CD4-positive, alpha-beta T cell treated with Interleukin-17A for 1 hour (primary cell): ENCODE measurements at regions not wholly inside any gene's neighbourhood (a gene's known extent, or its start where the extent isn't known, plus 50 kb on each side); places are given as distances from the start of the nearest gene placed in this dataset.
"Not testable (repeated sequence)": the region's sequence is repeated elsewhere in the genome, so short reads cannot be mapped to it uniquely, and the experiment has no call there.

ENCODE experiments used
- DNase-seq: peaks from one replicate; pipeline ENCODE4 v3.0.0-alpha.2; 2020

DNA sequence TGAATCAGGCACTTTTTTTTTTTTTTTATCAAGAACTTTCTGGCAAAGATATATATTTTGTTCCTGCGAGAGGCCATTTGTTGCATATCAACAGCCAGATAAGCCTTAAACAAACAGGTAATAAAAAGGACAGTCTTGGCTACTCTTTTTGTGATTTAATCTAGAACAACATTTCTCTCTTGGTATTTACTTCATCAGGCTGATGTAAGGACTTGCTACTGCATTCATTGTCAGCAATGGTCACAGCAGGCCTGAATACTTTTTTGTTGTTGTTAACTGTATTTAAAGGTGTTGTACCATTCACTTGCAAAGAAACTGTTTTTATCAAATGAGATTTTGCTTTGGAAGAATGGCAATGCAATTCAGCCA, 683.8 kb downstream of the IRS1 start:
- no peak for DNase-seq

DNA sequence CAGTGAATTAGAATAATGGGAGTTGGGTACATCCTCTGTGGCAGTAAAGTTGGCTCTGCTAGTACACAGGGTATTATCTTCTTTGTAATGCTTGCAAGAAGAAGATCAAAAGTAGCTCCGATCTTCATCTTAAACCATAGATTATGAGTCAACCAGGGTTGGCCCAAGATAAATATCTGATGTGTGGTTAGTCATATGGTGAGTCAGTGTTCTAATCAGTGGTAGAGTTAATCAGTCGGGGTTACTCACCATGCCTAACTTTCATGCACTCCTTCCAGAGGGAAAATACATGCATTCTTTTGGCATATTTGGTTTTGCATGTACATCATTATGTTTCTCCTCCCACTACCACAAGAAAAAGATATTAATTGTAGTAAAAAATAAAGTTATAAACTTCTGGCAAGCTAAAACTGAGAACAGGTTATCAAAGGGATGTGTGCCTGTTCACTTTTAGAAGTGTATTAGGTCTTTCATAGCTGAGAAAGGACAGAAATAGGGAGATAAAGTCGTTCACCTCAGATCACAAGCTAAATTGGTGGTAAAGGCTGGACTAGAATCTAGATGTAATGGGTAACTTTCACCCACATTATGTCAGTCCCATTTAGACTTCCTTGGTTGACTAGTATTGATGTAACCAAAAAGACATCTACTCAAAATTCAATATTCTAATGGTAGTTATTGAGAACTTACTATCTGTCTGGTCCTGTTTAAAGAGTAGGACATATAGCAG, 684.4 kb downstream of the IRS1 start:
- no peak for DNase-seq

DNA sequence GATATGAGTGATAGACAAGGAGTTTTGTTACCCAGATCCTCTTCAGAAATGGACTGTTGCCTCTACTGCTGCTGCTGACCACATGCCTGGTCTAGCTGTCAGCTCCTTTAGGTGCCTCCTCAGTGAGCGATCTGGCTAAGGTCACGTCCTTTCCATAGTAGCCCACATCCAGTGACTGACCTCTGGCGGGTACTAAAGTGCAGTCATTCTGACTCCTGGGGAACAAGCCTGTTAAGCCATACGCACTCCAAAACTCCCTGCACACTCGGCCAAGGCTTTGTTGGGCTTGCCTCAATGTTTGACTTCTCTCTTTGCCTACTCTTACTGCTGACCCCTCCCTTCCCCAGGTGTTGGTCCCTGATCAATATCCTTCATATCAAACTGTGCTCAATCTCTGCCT, 685.2 kb downstream of the IRS1 start:
- DNase-seq, result no peak

DNA sequence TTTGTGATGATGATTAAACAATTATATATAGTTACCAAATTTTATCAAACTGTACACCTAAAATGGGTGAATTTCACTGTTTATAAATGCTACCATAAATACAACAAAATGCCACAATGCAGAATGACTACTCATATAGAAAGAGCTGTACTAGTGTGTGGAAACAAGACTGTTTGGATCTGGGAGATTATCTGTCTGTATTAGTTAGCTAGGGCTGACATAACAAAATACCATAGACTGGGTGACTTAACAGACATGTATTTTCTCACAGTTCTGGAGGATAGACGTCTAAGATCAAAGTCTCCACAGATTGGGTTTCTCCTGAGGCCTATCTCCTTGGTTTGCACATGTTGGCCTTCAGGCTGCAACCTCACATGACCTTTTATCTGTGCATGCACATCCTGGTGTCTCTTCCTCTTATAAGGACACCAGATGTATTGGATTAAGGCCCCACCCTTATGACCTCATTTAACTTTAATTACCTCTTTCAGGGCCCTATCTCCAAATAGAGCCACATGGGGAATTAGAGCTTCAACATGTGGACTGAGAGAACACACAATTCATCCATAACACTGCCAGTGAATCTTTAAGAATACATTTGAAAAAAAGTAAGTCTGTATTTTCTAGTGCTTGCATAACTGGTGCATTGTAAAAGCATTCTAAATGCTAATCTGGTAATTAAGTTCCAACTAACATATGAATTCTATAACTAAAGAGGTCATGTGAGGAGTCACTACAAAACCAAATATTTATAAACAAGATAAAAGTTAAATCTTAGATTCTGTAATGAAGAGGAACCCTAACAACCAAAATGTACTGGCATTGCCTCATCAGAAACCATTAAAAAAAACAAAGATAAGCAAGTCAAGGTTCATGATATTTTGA, 699.6 kb downstream of the NYAP2 start:
- no peak for DNase-seq

DNA sequence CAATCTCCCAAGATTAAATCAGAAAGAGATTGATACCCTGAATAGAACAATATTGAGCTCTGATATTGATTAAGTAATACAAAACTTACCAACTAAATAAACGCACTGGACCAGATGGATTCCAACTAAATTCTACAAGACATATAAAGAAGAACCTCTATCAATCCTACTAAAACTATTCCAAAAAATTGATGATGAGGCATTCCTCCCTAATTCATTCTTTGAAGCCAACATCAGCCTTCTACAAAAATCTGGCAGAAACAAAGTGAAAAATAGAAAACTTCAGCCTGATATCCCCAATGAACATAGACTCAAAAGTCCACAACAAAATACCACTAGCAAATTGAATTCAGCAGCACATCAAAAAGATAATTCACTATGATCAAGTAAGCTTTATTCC, 695.5 kb downstream of the NYAP2 start:
- no peak for DNase-seq

DNA sequence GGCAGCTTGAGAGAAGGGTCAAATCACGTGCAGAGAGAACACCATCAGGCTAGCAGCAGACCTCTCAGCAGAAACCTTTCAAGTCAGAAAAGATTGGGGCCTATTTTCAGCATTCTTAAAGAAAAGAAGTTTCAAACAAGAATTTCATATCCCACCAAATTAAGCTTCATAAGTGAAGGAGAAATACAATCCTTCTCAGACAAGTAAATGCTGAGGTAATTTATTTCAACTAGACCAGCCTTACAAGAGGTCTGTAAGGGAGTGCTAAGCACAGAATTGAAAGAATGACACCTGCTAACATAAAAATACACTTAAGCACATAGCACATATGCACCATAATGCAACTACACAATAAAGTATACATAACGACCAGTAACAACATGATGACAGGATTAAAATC, 693.9 kb downstream of the NYAP2 start:
- no peak for DNase-seq

DNA sequence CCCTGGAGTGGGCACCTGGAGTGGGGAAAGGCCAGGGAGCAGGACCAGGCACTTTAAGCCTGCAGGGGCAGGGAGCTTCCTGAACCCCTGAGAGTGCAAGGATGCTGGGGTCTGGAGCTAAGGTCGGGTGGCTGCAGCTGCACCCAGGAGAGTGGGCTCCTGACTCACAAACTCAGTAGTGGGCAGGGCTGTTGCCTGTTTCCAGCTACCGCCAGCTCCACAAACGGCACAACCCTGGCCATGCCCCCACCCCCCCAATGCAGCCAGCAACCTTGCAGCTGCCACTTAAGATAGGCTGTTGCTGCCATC, 688.8 kb downstream of the NYAP2 start:
- DNase-seq, result no peak

DNA sequence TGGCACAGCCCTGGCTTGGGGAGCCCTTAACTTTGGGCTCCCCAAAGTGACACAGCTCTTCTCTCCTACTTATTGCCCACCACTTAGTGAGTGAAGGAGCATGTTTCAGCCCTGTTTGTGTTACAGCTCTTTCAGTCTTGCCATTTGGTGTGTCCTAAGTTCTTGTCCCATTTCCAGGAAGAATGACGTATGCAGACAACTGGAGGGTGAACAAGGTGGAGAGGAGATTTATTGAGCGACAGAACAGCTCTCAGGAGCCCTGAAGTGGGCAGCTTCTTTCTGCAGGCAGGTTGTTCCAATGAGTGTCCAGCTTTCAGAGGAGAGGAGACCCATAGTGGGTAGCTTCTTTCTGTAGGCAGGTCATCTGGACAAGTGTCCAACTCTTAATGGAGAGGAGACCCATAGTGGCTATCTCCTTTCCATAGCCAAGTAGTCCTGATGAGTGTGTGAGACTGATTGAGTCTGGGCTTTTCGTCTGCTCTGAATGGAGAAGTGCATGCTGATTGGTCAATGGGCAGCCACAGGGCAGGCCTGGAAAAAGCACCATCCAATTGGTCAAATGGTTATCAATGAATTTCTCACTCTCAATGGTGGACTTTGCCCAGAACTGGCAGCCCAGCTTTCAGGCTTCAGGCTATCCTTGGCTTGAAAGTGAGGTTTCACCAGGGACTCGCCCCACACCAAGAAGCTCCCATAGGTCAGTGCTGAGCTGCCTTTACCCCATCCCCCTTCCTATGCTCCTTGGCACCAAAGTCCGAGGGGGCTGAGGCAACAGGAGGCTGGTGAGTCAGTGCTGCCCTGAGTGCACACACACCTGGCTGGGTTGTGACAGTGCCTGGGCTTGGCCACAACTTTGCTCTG, 688.2 kb downstream of the NYAP2 start:
- DNase-seq, result no peak

DNA sequence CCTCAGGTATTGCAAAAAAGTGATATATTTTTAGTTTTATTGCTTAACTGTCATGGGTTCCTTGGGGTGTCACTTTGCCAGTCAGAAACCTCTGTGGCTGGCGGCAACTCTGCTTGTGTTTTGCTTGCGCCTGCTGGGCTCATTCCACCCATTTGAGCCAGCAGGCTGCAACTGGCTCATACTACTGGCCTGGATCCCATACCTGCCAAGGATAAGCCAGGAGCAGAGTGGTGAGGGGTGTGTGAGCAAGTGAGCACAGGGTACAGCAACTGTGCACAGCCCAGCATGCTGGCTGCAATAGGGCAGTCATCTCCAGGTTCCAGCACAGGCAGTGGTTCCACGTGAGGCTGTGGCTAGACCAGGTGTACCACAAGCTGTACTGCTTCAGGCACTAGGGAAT, 687.5 kb downstream of the NYAP2 start:
- no peak for DNase-seq

DNA sequence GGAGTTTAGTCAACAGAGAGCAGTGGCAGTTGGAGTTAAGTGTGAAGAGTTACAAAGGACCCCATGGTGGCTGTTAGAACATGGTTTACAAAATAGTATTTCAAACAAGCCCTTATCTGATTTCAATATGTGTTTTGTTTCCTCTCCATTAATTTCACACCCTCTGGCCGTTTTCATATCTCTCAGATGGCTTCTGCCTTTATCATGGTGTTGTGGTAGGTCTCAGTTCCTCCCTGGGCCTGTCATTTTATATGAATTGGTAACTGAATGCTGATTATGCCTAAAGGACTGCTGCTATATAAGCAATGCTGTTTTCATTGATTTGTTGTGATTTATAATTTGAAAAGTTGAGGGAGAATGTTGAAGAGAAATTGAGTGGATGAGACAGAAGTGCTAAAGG, 686.7 kb downstream of the NYAP2 start:
- DNase-seq, result no peak

DNA sequence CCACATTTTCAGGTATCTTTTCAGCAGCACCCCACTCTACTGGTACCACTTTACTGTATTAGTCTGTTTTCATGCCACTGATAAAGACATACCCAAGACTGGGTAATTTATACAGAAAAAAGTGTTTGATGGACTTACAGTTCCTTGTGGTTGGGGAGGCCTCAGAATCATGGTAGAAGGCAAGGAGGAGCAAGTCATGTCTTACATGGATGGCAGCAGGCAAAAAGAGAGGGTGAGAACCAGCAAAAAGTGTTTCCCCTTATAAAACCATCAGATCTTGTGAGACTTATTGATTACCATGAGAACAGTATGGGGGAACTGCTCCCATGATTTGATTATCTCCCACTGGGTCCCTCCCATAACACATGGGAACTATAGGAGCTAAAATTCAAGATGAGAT, 685.9 kb downstream of the NYAP2 start:
- DNase-seq, result not testable (repeated sequence)

DNA sequence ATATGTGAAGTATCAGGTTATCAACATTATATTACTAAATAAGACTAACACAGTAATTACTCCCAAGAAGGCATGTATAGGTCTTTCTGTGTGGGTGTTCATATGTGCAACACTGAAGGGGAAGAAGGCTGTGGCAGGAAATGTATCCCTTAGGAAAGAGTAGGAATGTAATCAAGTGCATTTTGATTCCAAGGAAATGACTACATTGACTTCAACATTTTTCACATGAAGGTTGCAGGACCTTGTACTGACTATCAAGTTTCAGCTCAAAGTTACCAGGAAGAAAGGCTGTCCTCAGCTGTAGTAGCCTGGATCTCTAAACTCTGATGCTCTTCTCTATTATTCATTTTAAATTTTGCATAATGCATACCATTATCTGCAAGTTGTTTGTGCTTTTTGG, 680.8 kb downstream of the NYAP2 start:
- no peak for DNase-seq

DNA sequence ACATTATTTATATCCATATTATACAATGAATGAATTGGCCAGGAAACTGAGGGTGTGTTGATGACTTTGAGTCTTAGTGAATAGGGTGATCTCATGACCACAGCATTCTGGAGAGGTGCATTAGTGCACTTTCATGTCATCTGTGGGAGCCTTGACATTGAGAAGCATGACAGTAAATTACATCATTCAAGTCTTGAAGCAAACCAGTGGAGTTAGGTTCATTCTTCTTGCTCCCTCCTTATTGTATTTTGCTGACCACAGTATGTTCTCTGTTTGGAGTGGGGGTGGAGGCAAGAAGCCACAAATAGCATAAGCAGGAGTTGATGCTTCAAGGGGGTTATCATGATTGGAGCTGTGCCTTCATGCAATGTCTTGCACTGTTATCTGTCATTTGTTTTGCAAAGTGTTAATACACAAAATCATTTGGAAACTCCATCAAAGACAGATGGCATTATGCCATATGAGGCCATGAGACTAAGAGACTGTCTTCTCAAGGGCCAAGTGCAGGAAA, 680.2 kb downstream of the NYAP2 start:
- DNase-seq, result no peak

DNA sequence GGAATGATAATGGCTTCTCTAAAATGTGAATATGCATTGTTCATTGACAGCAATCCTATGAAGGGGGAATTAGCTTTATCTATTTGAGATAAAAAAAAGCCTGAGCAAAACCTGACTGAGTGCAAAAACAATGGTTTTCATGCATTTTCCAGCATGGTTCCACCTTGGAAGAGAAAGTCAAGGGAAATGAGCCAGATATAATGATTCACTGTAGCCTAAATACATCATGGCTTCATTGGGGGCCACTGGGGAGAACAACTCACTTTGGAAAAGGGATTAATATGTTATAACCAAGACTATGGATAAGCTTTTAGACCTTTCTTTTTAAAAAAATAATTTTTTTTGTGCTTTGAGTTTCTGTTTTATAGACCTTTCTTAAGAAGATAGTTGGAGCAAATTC, 679.7 kb downstream of the NYAP2 start:
- no peak for DNase-seq

DNA sequence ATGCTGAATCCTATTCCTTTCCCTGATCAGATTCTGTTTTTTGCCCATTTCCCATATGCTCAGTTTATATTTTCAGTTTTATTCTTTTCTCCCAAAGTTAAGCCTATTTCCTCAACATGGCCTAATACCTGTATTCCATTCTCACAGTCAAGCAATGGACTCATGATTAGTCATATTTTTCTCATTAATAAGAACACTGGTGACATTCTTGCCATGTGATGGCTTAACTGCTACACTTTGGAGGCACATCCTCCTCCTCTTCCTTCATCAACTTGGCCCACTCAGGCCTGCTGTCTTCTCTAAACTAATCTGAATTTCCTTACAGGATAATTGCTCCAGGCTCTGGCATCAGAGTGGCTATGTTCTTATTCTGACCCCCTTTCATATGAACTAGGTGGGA, 679.2 kb downstream of the NYAP2 start:
- DNase-seq, result no peak

DNA sequence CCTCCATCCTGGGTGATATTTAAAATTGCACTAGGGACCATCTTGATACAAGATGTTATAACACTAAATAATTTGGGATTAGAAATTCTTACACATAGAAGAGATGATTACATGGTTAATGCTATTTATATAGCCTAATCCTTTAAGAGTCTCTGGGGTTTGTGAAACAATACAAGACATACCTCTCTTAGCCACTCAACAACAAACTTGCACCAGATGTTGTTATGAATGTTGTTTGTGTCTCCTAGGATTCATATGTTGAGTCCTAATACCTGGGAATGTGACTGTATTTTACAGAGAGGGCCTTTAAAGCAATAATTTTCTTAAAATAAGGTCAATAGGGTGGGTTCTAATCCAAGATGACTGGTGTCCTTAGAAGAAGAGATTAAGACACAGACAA, 678.3 kb downstream of the NYAP2 start:
- no peak for DNase-seq

DNA sequence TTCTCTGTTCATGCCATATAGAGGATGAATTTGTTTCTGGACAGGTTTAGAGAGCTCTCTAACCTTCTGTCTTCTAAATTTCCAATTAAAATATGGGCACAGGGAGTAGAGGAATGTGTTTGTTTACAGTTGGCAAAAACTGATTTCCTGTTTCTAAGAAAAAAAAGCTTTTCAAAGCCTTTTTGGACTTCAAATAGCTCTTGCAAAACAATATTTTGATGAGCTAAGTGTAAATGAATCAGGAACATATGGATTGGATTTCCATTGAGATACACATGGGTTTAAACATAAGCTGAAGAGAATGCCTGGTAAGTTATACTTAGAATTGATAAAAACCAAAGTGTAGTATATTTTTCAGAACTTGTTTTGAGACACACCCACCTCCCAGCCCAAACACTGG, 677.5 kb downstream of the NYAP2 start:
- no peak for DNase-seq

DNA sequence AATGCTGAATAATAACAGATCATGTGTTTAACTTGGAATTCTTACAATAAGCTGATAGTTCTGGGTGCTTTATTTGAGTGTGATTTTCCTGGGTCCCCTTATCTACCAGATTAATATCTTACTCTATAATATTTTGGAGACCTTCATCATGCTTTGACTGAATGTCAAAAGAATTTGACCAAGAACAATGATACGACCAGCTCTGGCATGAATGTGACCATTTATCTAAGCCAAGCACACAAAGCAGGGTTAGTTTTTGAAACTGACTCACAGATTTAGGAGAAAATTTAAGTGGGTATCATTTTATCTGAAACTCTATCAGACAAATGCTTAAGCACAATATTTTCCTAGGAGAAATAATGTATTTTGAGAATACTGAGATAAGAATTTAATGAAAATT, 677.0 kb downstream of the NYAP2 start:
- DNase-seq, result no peak

DNA sequence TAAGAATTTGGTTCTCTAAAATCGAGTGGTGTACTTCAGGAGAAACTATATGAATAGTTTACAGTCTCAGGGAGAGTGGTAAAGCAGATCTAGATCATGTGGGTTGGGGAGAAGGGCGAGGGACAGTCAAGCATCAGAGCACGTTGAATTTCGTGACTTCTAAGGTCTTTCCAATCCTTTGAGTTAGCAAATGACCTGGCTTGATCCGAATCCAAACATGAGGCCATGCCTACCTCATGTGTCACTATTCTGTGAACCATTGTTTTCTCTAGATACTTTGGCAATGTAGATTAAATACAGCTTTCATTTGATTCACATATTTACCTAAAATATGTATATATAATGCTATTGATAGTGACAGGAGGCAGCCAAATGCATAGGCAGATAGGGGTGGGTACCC, 674.9 kb downstream of the NYAP2 start:
- no peak for DNase-seq

DNA sequence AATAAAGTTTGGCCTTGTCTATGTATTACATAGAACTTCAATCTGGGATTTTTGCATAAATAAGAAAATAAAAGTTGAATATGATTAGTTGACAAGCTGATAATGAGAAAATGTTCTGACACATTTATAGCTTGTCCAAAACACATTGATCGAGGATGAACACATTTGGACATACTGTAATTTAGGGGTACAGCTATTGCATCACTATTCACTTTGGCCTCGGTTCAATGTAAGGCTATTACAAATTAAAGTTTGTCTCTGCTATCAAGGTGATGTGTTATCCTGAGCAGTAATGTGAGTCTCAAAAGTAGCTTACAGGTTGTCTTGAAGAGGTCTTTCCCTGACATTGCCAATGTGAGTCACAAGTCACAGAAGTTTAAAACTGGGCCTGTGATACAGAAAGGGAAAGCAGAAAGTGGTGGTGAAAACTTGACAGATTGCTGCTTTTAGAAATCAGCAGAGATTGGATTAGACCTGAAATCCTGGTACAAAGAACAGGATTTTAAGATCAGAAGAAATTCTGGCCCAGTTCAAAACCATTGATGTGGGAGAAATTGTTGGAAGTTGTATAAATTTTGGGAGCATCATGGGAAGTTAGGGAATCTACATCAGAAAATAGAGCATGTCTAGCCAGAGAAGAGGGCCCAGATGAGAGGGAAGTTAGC, 674.1 kb downstream of the NYAP2 start:
- no peak for DNase-seq

DNA sequence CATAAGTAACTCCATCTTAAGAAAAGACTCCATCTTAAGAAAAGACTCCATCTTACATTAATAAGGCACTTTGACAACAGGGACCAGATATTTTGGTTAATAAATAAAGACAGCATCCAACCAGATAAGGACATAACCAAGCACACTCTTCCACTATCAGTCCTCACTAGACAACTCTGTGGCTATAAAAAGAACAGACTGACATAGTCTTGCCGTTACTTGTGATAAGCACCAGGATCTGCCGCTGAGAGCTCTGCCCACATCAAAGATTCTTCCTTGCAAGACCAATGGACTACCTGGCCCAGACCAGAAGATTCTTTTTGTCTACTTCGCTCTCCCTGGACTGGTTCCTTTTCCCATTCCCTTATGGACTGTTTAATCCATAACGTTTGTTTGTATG, 667.4 kb downstream of the NYAP2 start:
- no peak for DNase-seq

DNA sequence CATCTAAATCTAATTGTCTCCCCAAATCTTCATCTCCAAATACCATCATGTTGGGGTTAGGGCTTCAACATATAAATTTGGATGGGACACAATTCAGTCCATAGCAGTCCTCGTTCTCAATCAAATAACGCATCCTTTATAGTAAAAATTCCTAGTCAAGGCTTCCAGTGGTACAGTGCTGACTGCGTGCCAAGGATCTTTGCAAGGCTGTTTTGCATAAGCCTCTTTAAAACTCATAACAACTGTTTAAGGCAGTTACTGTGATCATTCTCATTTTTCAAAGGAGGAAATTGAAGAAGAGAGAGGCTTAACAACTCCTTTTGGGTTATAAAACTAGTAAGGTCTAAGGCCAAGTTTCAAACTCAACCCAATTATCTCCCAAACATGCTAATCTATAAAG, 666.9 kb downstream of the NYAP2 start:
- DNase-seq, result no peak

DNA sequence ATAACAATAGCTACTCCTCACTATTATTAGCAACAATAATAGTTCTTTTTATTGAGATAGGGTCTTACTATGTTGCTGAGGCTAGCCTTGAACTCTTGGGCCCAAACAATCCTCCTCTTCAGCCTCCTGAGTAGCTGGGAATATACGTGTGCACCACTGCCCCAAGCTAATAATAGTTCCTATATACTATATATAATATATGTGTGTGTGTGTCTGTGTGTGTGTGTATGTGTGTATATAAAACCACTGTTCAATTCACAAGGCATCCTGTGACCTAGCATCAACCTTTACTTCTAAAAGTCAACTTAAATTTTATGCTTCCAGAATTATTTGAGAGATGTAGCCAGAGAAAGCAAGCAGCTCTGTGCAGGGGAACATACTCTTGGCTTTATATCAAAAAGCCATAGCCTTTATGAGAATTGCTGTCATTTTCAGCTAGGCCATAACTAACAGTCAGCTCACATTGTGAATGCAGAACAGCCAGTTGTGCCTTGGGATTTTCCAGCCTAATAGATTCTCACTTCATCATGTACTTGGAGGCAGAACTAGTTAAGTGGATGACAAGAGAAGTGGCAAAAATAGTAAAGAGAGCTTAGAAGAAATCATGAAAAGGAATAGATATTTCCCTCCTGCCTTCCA, 665.5 kb downstream of the NYAP2 start:
- no peak for DNase-seq
